ENCODE measurements at regions not wholly inside any gene's neighbourhood (a gene's known extent, or its start where the extent isn't known, plus 50 kb on each side); places are given as distances from the start of the nearest gene placed in this dataset.
A peak's percentile ranks its signal among the peaks of the same experiment; 100 is the strongest.

- DNase-seq, result no peak
Measured at GRCh38 chr4:115906428-115906827, 793.0 kb upstream of the NDST4 start.

DNA sequence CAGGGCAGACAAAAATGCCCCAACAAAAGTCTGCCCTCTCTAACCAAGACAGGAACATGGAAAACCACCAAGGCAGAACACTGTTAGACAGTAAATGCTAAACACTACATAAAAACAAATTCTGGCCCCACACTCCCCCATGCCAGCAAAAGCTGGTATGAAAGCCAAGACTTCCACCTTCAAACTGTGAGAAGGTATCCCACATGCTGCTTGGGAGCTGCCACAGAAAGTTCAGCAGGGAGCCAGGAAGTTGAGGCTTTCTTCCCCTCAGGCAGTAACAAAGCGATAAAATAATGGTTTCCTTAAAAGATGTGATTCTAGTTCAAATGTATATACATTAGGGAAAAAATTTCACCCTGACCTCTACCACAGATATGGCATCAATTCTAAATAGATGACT is 770.4 kb upstream of the NDST4 start:
- no peak for DNase-seq

DNA sequence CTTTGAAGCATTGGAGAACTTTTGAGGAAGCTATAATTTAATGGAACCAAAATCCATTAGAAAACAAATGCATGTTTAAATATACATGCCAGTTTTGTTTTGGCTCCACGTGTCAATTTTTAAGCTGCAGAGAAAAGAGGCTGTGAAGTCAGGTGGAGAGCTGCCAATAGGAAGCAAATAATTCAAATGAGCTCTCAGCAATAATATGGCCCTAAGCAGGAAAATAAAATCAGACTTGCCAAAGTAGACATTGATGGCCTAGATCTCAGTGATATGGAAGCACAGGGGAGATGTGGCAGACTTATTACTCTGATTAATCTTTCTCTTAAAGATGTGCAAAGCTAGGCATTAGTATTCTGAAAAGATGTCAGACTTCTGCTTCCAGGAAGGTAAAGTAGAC is 769.8 kb upstream of the NDST4 start:
- DNase-seq, result peak in 1 of 14 donors; percentile 38

DNA sequence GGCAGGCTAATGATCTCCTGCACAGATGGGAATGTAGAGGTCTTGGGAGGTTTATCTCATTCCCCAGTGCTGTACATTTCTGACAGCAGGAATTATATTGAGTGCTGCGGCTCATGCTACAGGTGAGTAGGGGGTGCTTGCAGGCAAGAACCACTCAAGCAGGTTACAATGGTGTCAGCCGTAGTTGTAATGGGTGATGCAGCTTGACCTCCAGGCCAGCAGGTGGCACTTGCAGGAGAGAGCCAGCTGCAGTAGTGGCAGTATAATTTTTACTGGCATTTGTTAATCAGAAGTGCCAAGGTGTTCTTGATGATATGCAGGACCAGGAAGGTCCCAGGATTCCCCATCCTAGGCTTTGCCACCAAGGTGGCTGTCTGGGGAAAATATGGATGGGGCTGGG is 759.6 kb upstream of the NDST4 start:
- DNase-seq, result no peak

DNA sequence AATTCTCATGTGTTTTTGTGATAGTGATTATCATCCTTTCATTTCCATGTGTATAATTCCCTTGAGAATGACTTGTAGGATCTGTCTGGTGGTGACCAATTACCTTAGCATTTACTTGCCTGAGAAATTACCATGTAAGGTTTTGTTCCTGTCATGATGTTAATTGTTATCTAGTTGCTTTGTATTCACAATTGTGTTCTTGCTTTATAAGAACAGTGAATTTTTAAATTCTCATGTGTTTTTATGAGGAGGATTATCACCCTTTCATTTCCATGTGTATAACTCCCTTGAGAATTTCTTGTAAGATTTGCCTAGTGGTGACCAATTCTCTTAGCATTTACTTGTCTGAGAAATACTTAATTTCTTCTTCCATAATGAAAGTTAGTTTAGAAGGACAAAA is 758.2 kb upstream of the NDST4 start:
- no peak for DNase-seq

- DNase-seq, result no peak
Measured at GRCh38 chr4:115866364-115866896, 753.0 kb upstream of the NDST4 start.

GRCh38 chr4:115865736-115866135 is 752.3 kb upstream of the NDST4 start:
- DNase-seq, result no peak

GRCh38 chr4:115852767-115853091 is 739.3 kb upstream of the NDST4 start:
- no peak for DNase-seq

DNA sequence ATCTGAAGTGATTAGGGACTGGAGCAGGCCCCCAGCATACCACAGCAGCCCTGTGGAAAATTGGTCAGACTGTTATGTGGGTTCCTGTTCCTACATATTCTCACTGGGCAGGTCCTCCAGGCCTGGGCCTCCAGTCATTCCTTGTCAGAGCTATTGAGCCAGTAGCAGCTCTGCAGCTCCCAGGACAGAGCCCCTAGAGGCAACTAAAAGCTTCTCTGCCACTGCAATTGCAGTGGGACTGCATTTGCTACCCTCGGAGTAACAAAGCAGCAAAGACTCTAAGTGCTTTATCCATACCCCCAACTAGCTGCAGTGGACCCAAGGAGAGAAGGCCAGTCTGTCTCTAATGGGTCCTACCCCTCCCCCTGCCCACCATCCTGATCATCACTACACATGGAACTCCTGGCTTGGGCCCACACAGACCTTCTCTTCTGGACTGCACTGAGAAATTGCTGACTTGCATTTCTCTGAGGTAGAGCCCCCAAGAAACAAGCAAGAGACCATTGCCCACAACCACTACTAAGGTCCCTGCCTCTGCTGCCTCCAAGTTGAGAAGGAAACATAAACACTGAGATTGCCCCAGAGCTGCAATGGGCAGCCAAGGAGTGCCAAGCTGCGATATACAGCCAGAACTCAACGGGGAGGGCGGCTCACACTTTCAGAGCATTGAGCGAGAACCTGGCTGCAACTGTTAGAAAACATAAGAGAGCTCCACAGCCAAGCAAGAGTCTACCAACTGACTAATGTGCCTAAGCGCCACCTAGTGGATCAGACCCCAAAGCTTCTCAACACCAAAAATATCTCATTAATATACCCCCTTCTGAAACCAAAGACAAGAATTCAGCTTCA is 738.7 kb upstream of the NDST4 start:
- peak in 4 of 14 donors; percentile 3 to 11 (median 8) for DNase-seq

DNA sequence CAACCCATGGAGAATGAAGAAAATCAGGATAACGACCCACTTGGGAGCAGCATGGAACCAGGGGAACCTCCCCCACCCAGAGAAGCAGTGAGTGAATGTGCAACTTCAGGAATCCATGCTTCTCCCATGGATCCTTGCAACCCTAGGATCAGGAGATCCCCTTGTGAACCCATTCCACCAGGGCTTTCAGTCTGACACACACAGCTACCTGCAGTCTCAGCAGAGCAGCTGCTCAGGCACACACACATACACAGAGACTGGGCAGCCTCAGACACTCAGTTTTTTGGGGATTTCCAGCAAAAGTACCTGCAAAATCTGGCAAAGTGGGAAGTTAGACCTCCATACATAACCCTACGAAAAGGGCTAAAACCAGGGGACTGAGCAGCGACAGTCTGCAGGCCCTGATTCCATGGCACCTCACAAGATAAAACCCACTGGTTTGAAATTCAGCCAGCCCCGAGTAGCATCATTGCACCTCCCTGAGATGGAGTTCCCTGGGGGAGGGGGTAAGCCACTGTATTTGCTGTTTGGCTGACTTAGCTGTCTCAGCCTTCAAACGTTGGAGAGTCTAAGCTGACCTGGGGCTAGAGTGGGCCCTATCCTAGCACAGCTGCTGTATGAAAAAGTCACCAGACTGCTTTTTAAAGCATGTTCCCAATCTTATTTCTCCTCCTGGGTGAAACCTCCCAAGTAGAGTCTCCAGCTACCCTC is 737.5 kb upstream of the NDST4 start:
- DNase-seq, result no peak

DNA sequence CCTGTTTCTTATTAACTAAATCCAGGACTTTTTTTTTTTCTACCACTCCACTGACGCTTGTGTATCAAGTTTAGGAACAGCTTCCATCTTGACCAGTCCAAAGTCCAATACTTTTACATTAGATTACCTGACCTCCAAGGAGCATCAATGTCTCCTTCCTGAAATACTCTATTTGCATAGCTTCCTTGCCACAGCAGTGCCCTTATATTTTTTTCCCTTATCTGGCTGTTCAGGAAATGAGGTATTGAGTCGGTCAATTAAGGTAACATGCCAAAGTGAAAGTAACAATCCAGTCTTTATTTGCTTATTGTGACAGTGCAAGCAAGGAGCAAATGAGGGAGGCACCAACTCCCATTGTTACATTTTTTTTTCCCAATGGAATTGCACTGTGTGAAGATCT is 730.8 kb upstream of the NDST4 start:
- no peak for DNase-seq

DNA sequence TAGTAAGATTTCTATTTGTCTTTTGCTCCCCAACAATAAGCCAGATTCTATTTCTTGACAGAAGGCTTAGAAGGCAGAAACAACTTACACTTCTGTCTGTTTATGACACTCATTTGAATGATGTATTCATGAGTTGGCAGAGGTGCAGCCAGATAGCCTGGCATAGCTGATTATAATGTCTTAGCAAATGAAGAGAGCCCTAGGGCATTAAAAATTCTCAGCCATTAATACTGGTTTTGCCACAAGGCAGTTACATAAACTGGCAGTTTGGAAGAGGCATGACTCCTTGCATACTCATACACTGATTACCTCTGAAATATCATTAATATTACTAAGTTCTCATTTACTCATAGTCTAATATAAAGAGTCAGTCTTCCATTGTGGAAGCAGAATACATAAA is 728.5 kb upstream of the NDST4 start:
- DNase-seq, result peak in 1 of 14 donors; percentile 16

GRCh38 chr4:115834441-115834840 is 721.0 kb upstream of the NDST4 start:
- no peak for DNase-seq

- no peak for DNase-seq
Measured at GRCh38 chr4:115824630-115825029, 711.2 kb upstream of the NDST4 start.

DNA sequence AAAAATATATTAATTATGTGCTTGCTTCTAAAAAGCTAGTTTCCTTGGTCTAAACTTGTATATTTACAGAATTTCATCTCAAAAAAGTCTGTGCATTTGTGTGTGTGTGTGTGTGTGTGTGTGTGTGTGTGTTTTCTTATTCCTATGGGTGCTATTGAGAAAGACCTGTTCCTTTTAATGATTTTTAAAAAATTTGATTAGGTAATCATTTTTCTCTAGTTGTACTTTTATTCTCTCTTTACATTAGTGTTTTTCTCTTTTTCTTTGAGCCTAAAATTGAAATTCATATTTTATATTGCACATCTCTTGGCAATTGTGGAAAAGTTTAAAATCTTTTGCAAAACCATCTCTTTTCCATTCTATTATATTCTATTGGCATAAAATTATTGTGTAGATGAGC is 690.4 kb upstream of the NDST4 start:
- no peak for DNase-seq

DNA sequence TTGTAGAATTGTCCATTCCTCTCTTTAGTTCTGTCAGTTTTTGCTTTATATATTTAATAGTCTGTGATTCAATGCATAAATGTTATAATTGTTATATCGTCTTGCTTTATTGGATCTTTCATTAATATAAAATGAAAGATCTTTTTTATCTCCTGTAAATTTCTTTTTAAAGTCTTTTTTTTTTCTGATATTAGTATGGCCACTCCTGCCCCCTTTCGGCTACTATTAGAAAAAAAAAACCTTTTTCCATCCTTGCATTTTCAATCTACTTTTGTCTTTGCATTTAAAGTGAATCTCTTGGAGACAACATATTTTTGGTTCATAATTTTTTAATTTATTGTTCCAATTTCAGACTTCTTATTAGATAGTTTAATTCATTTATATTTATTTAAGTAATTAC is 677.4 kb upstream of the NDST4 start:
- DNase-seq, result no peak

GRCh38 chr4:115781528-115782146 is 668.2 kb upstream of the NDST4 start:
- DNase-seq, result peak in 1 of 14 donors; percentile 1

DNA sequence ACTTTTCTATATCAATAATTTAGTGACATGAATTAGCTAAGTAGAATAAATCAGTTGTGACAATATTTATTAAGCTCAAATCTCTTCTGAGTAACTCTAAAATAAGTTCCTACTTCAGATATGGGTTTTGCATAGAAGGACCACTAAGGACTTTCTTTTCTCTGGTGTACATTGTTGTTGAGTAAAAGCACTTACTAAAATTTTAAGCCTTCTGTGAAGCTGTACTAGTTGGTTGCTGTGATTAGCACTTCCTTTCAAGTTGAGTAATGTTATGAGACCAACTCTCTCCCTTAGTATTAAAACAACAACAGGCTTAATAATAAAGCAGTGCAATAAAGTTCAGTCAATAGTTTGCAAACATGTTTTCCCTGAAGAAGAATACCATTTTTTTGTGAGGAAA is 667.4 kb upstream of the NDST4 start:
- DNase-seq, result no peak

GRCh38 chr4:115780268-115780667 is 666.8 kb upstream of the NDST4 start:
- no peak for DNase-seq

DNA sequence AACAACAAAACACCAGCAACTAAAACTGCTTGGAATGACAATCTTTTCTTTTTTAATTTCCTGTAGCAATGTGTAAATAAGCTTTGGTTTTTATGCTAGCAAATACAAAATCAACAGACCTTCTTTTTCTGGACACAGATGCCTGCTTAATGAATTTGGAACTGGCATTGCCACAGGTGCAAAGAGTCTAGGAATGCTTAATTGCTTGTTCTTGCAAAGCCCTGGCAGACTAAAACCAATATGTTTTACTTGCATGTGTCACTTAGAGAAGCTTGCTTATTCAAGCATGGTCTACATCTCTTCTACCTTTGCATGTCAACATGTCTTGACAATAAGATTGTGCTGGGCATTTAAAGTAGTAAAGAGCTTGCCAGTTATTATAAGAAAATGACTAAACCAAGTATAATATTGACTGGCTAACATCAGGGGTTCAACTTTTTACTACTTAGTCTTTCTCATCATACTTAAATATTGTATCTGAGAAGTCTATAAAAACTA is 656.7 kb upstream of the NDST4 start:
- DNase-seq, result peak in 1 of 14 donors; percentile 89

- DNase-seq, result peak in 1 of 14 donors; percentile 52
Measured at GRCh38 chr4:115769396-115769795, 656.0 kb upstream of the NDST4 start.

GRCh38 chr4:115763051-115763450 is 649.6 kb upstream of the NDST4 start:
- DNase-seq, result no peak

DNA sequence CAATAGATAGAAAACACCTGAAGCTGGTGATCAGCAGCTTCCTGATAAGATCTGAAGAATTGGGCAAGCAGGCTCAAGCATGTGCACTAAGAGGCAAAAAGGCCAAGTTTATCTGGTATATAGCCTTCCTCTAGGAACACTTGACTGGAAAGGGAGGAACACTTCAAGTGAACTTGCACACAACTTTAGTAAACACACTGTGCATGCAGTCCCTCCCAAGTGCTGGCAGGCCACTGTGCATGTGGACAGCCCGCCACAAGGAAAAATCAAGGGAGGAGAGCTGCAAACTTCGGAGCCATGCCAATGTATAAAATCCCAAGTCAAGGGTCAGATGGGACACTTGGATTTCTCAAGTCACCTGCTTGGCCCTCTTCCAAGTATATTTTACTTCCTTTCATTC is 645.8 kb upstream of the NDST4 start:
- DNase-seq, result no peak

Measured in C1 segment of cervical spinal cord (tissue), 14 donors.